ENCODE measurements at regions not wholly inside any gene's neighbourhood (a gene's known extent, or its start where the extent isn't known, plus 50 kb on each side); places are given as distances from the start of the nearest gene placed in this dataset.

DNA sequence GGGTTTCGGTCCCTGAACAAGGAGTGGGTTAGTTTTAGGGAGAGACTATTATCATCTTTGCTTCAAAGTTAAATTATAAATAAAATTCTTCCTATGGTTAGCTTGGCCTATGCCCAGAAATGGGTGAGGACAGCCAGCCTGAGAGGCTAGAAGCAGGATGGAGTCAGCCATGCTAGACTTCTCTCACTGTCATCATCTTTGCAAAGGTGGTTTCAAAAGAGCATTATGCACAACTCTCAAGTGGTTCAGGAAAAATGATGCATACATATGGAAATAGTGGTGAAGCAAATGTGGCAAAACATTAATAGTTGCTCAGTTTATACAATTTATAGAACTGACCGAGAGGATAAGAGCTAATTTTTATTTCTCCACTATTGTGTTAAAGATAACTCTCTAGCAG, 124.3 kb upstream of the FOXN2 start:
- no peak for TF ChIP-seq EZH2 (IDR thresholded peaks at IDR 0.05; ENCODE audit: low read length, missing control alignments)
- TF ChIP-seq, protein P1, sequence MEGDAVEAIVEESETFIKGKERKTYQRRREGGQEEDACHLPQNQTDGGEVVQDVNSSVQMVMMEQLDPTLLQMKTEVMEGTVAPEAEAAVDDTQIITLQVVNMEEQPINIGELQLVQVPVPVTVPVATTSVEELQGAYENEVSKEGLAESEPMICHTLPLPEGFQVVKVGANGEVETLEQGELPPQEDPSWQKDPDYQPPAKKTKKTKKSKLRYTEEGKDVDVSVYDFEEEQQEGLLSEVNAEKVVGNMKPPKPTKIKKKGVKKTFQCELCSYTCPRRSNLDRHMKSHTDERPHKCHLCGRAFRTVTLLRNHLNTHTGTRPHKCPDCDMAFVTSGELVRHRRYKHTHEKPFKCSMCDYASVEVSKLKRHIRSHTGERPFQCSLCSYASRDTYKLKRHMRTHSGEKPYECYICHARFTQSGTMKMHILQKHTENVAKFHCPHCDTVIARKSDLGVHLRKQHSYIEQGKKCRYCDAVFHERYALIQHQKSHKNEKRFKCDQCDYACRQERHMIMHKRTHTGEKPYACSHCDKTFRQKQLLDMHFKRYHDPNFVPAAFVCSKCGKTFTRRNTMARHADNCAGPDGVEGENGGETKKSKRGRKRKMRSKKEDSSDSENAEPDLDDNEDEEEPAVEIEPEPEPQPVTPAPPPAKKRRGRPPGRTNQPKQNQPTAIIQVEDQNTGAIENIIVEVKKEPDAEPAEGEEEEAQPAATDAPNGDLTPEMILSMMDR (conservative IDR thresholded peaks at IDR 0.05 in 1 of 2, IDR thresholded peaks at IDR 0.05 in 1 of 2; ENCODE audit: low read depth in 1 of 2, low read length in 2 of 2): no peak
